Stimulated activated CD4-positive, alpha-beta T cell treated with anti-CD3 and anti-CD28 coated beads, TNF-alpha, amount 100 ng/mL, for 48 hours (primary cell): ENCODE measurements at regions not wholly inside any gene's neighbourhood (a gene's known extent, or its start where the extent isn't known, plus 50 kb on each side); places are given as distances from the start of the nearest gene placed in this dataset.

ENCODE experiments used
- DNase-seq, 3 donors: peaks; one replicate each; pipeline ENCODE4 v3.0.0-alpha.2; 2020; ENCODE audit warnings: low read depth in 3 of 3

- DNase-seq = no peak
Observed at GRCh38 chr5:86780018-86780417, 162.3 kb downstream of the COX7C start.

- no peak for DNase-seq
Observed at GRCh38 chr5:86786955-86787354, 169.2 kb downstream of the COX7C start.

GRCh38 chr5:86795659-86796058 is 177.9 kb downstream of the COX7C start:
- DNase-seq = no peak

- DNase-seq = no peak
Observed at GRCh38 chr5:86797677-86798076, 179.9 kb downstream of the COX7C start.

- no peak for DNase-seq
Observed at GRCh38 chr5:86806206-86806605, 188.5 kb downstream of the COX7C start.

- DNase-seq = no peak
Observed at GRCh38 chr5:86807046-86808031, 189.6 kb downstream of the COX7C start.

GRCh38 chr5:86814315-86814714 is 196.6 kb downstream of the COX7C start:
- no peak for DNase-seq

GRCh38 chr5:86814907-86815306 is 197.2 kb downstream of the COX7C start:
- no peak for DNase-seq

GRCh38 chr5:86824637-86825036 is 206.9 kb downstream of the COX7C start:
- DNase-seq = no peak

GRCh38 chr5:86831128-86831527 is 213.4 kb downstream of the COX7C start:
- DNase-seq = no peak

GRCh38 chr5:86833868-86834267 is 216.1 kb downstream of the COX7C start:
- DNase-seq = no peak

- DNase-seq = no peak
Observed at GRCh38 chr5:86837610-86838009, 219.9 kb downstream of the COX7C start.

GRCh38 chr5:86838083-86838482 is 220.3 kb downstream of the COX7C start:
- no peak for DNase-seq

GRCh38 chr5:86841000-86841644 is 223.4 kb downstream of the COX7C start:
- DNase-seq = no peak

- no peak for DNase-seq
Observed at GRCh38 chr5:86858442-86858841, 240.7 kb downstream of the COX7C start.

- no peak for DNase-seq
Observed at GRCh38 chr5:86861512-86861911, 243.8 kb downstream of the COX7C start.

- DNase-seq = no peak
Observed at GRCh38 chr5:86862093-86862492, 244.4 kb downstream of the COX7C start.

- no peak for DNase-seq
Observed at GRCh38 chr5:86864051-86864450, 246.3 kb downstream of the COX7C start.

GRCh38 chr5:86865256-86865785 is 247.6 kb downstream of the COX7C start:
- DNase-seq = no peak

GRCh38 chr5:86866036-86866435 is 248.3 kb downstream of the COX7C start:
- no peak for DNase-seq

- no peak for DNase-seq
Observed at GRCh38 chr5:86869268-86869667, 251.5 kb downstream of the COX7C start.

- no peak for DNase-seq
Observed at GRCh38 chr5:86875539-86875938, 257.8 kb downstream of the COX7C start.

- no peak for DNase-seq
Observed at GRCh38 chr5:86878250-86878649, 260.5 kb downstream of the COX7C start.
